Adrenal gland (tissue), 9 donors: ENCODE measurements at regions not wholly inside any gene's neighbourhood (a gene's known extent, or its start where the extent isn't known, plus 50 kb on each side); places are given as distances from the start of the nearest gene placed in this dataset.

Experiments used
- DNase-seq, 7 donors: peaks; one replicate each; pipeline ENCODE4 v3.0.0-alpha.2; 2019 to 2020
- H3K27ac ChIP-seq, 5 donors: fragments of 200-600 bp; sonication (generic) in 4 of 5; 1 replicate in 3 of 5; 2 replicates in 2 of 5; pipeline versions ENCODE4 v1.5.1 to v1.8.0; 2016 to 2020; ENCODE audit warnings: mild to moderate bottlenecking in 1 of 5
- H3K27me3 ChIP-seq: fragments of 200-600 bp; 2 replicates; pipeline ENCODE4 v1.8.0; 2021
- H3K36me3 ChIP-seq, 2 donors: fragments of 200-600 bp; replicated peaks in 1 of 2; 1 replicate in 1 of 2; 2 replicates in 1 of 2; pipeline versions ENCODE4 v1.5.1 to v1.8.0; 2018 to 2022
- H3K4me1 ChIP-seq, 2 donors: fragments of 200-600 bp; replicated peaks in 1 of 2; 1 replicate in 1 of 2; 2 replicates in 1 of 2; pipeline versions ENCODE4 v1.5.1 to v1.8.0; 2018 to 2021
- H3K4me3 ChIP-seq, 4 donors: fragments of 200-600 bp; sonication (generic) in 3 of 4; one replicate each; pipeline ENCODE4 v1.5.1; 2016 to 2018
- H3K9me3 ChIP-seq, 3 donors: fragments of 200-600 bp; sonication (generic) in 1 of 3; replicated peaks in 1 of 3; 1 replicate in 2 of 3; 2 replicates in 1 of 3; pipeline versions ENCODE4 v1.5.1 to v1.8.0; 2016 to 2021
- CTCF ChIP-seq, 6 experiments: fragments of 450-650 bp in 4 of 6; fragments of 200-600 bp in 2 of 6; sonication (generic) in 1 of 6; IDR thresholded peaks; 1 replicate in 5 of 6; 2 replicates in 1 of 6; pipeline versions ENCODE4 v1.5.1 to v1.8.0; 2016 to 2021; ENCODE audit warnings: antibody characterized with exemption in 6 of 6, mild to moderate bottlenecking in 2 of 6, moderate library complexity in 1 of 6
- POLR2A ChIP-seq, 2 donors: fragments of 450-650 bp; IDR thresholded peaks; one replicate each; pipeline ENCODE4 v1.6.1; 2017; ENCODE audit warnings: antibody characterized with exemption in 2 of 2, mild to moderate bottlenecking in 2 of 2, moderate library complexity in 1 of 2
- WGBS, 4 donors: extraction: QIAGEN DNeasy Blood & Tissue Kit in 2 of 4; methylation state at CpG; one replicate each; pipeline versions ENCODE4 v1.1.5 to v1.1.7; 2013 to 2017; 5-methylcytosine and 5-hydroxymethylcytosine counted together
- intact Hi-C, 2 donors: fragments of 100-400 bp; cut with DNase I; formaldehyde crosslinking; loops; one replicate each; pipeline versions ENCODE4 v1.14.1 to v1.15.0; 2022 to 2023
- donor health status: healthy with polysubstance abuse.
- donor health status: Bipolar disorder and iron deficiency.
- donor health status: DM: yes; HTN: yes; CAD: no.
- donor health status: DM: no; HTN: no; CAD: no.
- donor health status: DM: no; HTN: no; CAD: no.

GRCh38 chr7:136517971-136518370, 350.5 kb upstream of the CHRM2 start:
- WGBS, 4 donors, result 26 to 58% (median 51%) methylated on average over 1 of the region's 1 CpG

GRCh38 chr7:136514776-136515175, 353.7 kb upstream of the CHRM2 start:
- no peaks in the 10 kb centered on the region for H3K9me3 ChIP-seq
- 70 to 89% (median 85%) methylated on average over 2 of the region's 2 CpGs for WGBS, 4 donors
- TF ChIP-seq CTCF (IDR thresholded peaks at IDR 0.05) (no peak), POLR2A (IDR thresholded peaks at IDR 0.05) (no peak)
- DNase-seq, result no peak
- H3K27me3 ChIP-seq, result no peaks in the 10 kb centered on the region
- H3K4me3 ChIP-seq, result no peak overlapping the region
- no peak overlapping the region for H3K27ac ChIP-seq
- intact Hi-C loops, result no loop called here
- no peaks in the 10 kb centered on the region for H3K4me1 ChIP-seq
- H3K36me3 ChIP-seq, result no peaks in the 10 kb centered on the region

More at GRCh38 chr7:136517971-136518370, 350.5 kb upstream of the CHRM2 start:
- Histone ChIP-seq H3K36me3 (no peaks in the 10 kb centered on the region), H3K4me1 (no peaks in the 10 kb centered on the region), H3K27me3 (no peaks in the 10 kb centered on the region), H3K27ac (no peak overlapping the region), H3K9me3 (no peaks in the 10 kb centered on the region), H3K4me3 (no peak overlapping the region)
- intact Hi-C loops, result no loop called here
- no peak for DNase-seq
- TF ChIP-seq POLR2A (IDR thresholded peaks at IDR 0.05) (no peak), CTCF (IDR thresholded peaks at IDR 0.05) (no peak)

DNA sequence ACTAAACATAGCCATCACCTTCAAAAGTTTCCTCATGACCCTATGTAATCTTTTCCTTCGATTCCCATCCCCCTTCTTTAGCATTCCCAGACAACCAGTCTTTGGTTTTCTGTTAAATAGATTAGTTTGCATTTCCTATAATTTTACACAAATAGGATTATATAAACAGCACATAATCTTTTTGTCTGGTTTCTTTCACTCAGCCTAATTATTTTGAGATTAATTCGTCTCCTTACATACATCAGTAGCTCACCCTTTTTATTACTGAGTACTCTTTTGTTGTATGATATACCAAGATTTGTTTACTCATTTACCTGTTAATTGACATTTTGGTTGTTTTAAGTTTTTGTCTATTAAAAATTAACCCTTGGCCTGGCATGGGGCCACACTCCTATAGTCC, 354.7 kb upstream of the CHRM2 start:
- Histone ChIP-seq H3K36me3 (no peaks in the 10 kb centered on the region), H3K4me3 (no peak overlapping the region), H3K27ac (no peak overlapping the region), H3K4me1 (no peaks in the 10 kb centered on the region), H3K27me3 (no peaks in the 10 kb centered on the region), H3K9me3 (no peaks in the 10 kb centered on the region)
- TF ChIP-seq CTCF (IDR thresholded peaks at IDR 0.05) (no peak), POLR2A (IDR thresholded peaks at IDR 0.05) (no peak)
- intact Hi-C loops, result no loop called here
- 74 to 88% (median 77%) methylated on average over 2 of the region's 2 CpGs for WGBS, 4 donors
- no peak for DNase-seq

- H3K27me3 ChIP-seq, result no peaks in the 10 kb centered on the region
- TF ChIP-seq POLR2A (IDR thresholded peaks at IDR 0.05) (no peak), CTCF (IDR thresholded peaks at IDR 0.05) (no peak)
- no peaks in the 10 kb centered on the region for H3K36me3 ChIP-seq
- H3K4me3 ChIP-seq, result no peak overlapping the region
- H3K4me1 ChIP-seq, result no peaks in the 10 kb centered on the region
- DNase-seq, result no peak
- WGBS, 4 donors, result 67 to 74% (median 69%) methylated on average over 3 of the region's 3 CpGs
- H3K9me3 ChIP-seq, result no peaks in the 10 kb centered on the region
- no peak overlapping the region for H3K27ac ChIP-seq
- intact Hi-C loops, result no loop called here
Observed at GRCh38 chr7:136509466-136509865, 359.0 kb upstream of the CHRM2 start.
